Gastrocnemius medialis (tissue), 4 donors: ENCODE measurements at regions not wholly inside any gene's neighbourhood (a gene's known extent, or its start where the extent isn't known, plus 50 kb on each side); places are given as distances from the start of the nearest gene placed in this dataset.

Experiments used
- CTCF ChIP-seq, 5 experiments: fragments of 450-650 bp in 3 of 5; fragments of 200-600 bp in 2 of 5; sonication (generic) in 2 of 5; IDR thresholded peaks in 4 of 5; conservative IDR thresholded peaks in 1 of 5; 1 replicate in 4 of 5; 2 replicates in 1 of 5; pipeline ENCODE4 v1.5.1; 2016 to 2019; ENCODE audit warnings: antibody characterized with exemption in 5 of 5, mild to moderate bottlenecking in 3 of 5, moderate library complexity in 3 of 5
- POLR2A ChIP-seq, 2 donors: fragments of 450-650 bp; IDR thresholded peaks; one replicate each; pipeline ENCODE4 v1.6.1; 2017; ENCODE audit warnings: antibody characterized with exemption in 2 of 2, mild to moderate bottlenecking in 2 of 2, moderate library complexity in 2 of 2

- TF ChIP-seq POLR2A (IDR thresholded peaks at IDR 0.05) (no peak), CTCF (IDR thresholded peaks at IDR 0.05 in 4 of 5, conservative IDR thresholded peaks at IDR 0.05 in 1 of 5) (no peak)
Measured at GRCh38 chr4:132955146-132955545, 193.9 kb upstream of the PCDH10 start.
